A673 (cell line): ENCODE measurements at regions not wholly inside any gene's neighbourhood (a gene's known extent, or its start where the extent isn't known, plus 50 kb on each side); places are given as distances from the start of the nearest gene placed in this dataset.

ENCODE experiments used
- CTCF ChIP-seq: fragments of 300-800, 200-600 bp; sonication (generic); conservative IDR thresholded peaks from 2 replicates; pipeline ENCODE4 v1.5.1; 2017; ENCODE audit warnings: low read depth, mild to moderate bottlenecking, antibody characterized with exemption, low read length, moderate library complexity, mixed read lengths
- EZH2 ChIP-seq: fragments of 200-600 bp; sonication (generic); IDR thresholded peaks from 2 replicates; pipeline ENCODE4 v1.6.1; 2017; ENCODE audit warnings: borderline replicate concordance, low read depth, mild to moderate bottlenecking, mixed read lengths, antibody characterized with exemption, low read length; ENCODE audit not compliant: poor library complexity, severe bottlenecking

DNA sequence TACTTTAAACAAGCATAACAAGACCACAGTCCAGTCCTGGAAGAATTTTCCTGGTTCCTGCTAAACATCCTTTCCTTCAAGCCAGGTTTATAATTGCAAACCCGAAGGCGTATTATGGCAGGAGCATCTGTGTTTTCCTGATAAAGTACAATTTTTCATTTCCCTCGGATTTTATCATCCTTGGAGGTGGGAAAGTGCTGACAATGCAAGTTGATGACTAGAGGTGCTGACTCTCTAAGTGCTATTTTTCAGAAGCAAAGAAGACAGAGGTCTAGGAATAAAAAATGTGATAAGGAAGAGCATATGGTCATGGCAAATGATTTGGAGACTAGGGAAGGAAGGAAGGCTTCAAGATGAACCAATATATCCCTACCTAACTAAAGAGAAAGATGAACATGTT lies 703.2 kb upstream of the LRRN3 start:
- TF ChIP-seq CTCF (no peak), EZH2 (no peak)
